ENCODE measurements at regions not wholly inside any gene's neighbourhood (a gene's known extent, or its start where the extent isn't known, plus 50 kb on each side); places are given as distances from the start of the nearest gene placed in this dataset.
"Not testable (repeated sequence)": the region's sequence is repeated elsewhere in the genome, so short reads cannot be mapped to it uniquely, and the experiment has no call there.

DNA sequence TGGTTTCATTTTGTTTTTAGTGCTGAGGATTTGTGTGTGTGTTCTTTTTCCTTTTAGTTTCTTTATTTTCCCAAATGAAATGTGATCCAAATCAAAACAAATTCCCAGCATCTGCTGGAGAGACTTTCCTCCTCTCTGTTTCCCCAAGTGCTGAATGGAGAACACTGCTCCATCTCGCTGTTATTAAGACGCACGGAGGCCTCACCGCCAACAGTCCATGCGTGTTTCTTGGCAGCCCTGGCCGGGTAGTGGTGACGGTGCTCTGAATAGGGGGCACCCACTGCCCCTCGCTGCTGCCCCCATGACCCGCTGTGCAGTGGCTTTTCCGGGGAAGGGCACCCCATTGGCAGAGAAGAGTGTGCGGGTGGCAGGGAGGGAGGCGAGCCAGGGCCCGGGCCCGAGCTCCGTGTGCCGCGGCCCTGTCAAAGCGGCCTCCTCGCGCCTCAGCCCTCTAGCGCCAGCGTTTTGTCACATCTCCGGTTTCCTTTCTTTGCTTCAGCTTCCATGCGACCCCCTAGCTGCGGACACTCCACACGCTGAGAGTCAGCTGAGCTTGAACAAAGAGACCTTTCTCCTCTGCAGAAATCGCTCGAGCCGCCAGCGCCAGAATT, 473.7 kb upstream of the SALL3 start:
- Histone ChIP-seq H3K27ac (ENCODE audit: insufficient read depth, low read length) (no peak overlapping the region), H3K27me3 (ENCODE audit: control insufficient read depth, insufficient read depth, low read length) (no peaks in the 10 kb centered on the region), H2AFZ (ENCODE audit: low read length) (no peak overlapping the region), H3K4me1 (ENCODE audit: control insufficient read depth, extremely low read depth, insufficient read depth, low read length) (no peaks in the 10 kb centered on the region), H3K36me3 (ENCODE audit: control insufficient read depth, insufficient read depth, low read length) (no peaks in the 10 kb centered on the region), H3K4me2 (ENCODE audit: extremely low read depth, insufficient read depth, low read length) (no peak overlapping the region), H3K4me3 (replicated peaks in 1 of 4; ENCODE audit: control extremely low read depth in 1 of 4, insufficient read depth in 1 of 4, low read depth in 3 of 4, low read length in 4 of 4) (no peak overlapping the region), H3K79me2 (ENCODE audit: control insufficient read depth, insufficient read depth, low read length) (no peaks in the 10 kb centered on the region), H3K9ac (ENCODE audit: insufficient read depth, low read length) (no peak overlapping the region), H3K9me3 (ENCODE audit: control insufficient read depth, insufficient read depth, low read depth, low read length) (no peaks in the 10 kb centered on the region), H4K20me1 (ENCODE audit: control insufficient read depth, extremely low read depth, insufficient read depth, low read length) (no peaks in the 10 kb centered on the region)
- DNase-seq (ENCODE audit: low read depth in 2 of 2), result no peak
- no peak for TF ChIP-seq EZH2 (IDR thresholded peaks at IDR 0.05; ENCODE audit: low read length, missing control alignments)
- TF ChIP-seq, protein P1, sequence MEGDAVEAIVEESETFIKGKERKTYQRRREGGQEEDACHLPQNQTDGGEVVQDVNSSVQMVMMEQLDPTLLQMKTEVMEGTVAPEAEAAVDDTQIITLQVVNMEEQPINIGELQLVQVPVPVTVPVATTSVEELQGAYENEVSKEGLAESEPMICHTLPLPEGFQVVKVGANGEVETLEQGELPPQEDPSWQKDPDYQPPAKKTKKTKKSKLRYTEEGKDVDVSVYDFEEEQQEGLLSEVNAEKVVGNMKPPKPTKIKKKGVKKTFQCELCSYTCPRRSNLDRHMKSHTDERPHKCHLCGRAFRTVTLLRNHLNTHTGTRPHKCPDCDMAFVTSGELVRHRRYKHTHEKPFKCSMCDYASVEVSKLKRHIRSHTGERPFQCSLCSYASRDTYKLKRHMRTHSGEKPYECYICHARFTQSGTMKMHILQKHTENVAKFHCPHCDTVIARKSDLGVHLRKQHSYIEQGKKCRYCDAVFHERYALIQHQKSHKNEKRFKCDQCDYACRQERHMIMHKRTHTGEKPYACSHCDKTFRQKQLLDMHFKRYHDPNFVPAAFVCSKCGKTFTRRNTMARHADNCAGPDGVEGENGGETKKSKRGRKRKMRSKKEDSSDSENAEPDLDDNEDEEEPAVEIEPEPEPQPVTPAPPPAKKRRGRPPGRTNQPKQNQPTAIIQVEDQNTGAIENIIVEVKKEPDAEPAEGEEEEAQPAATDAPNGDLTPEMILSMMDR (conservative IDR thresholded peaks at IDR 0.05 in 1 of 2, IDR thresholded peaks at IDR 0.05 in 1 of 2; ENCODE audit: low read depth in 1 of 2, low read length in 2 of 2), result no peak

DNA sequence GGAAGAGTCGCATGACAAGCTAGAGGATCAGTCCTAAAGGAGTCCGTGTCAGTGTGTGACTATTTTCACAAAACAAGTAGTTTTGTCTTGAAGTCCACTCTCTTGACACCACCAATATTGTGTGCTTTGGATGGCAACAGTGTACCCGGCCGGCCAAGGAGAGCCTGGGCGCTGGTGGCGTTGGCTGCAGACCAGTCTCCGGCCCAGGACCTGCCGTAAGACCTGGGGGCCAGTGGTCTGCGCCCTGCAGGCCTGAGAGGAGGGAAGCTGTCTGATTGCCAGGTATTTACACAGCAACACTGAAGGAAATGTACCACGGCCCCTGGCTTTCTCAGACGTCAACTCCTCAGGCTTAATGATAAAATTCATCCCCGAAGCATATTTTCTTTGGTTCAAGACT, 472.4 kb upstream of the SALL3 start:
- H3K27ac ChIP-seq (ENCODE audit: insufficient read depth, low read length), result no peak overlapping the region
- H3K9ac ChIP-seq (ENCODE audit: insufficient read depth, low read length), result no peak overlapping the region
- TF ChIP-seq EZH2 (IDR thresholded peaks at IDR 0.05; ENCODE audit: low read length, missing control alignments), result no peak
- TF ChIP-seq, protein P1 (conservative IDR thresholded peaks at IDR 0.05 in 1 of 2, IDR thresholded peaks at IDR 0.05 in 1 of 2; ENCODE audit: low read depth in 1 of 2, low read length in 2 of 2), result no peak
- no peak for DNase-seq (ENCODE audit: low read depth in 2 of 2)
- H4K20me1 ChIP-seq (ENCODE audit: control insufficient read depth, extremely low read depth, insufficient read depth, low read length), result no peaks in the 10 kb centered on the region
- H3K27me3 ChIP-seq (ENCODE audit: control insufficient read depth, insufficient read depth, low read length), result no peaks in the 10 kb centered on the region
- no peaks in the 10 kb centered on the region for H3K79me2 ChIP-seq (ENCODE audit: control insufficient read depth, insufficient read depth, low read length)
- no peaks in the 10 kb centered on the region for H3K4me1 ChIP-seq (ENCODE audit: control insufficient read depth, extremely low read depth, insufficient read depth, low read length)
- H2AFZ ChIP-seq (ENCODE audit: low read length), result no peak overlapping the region
- H3K4me2 ChIP-seq (ENCODE audit: extremely low read depth, insufficient read depth, low read length), result no peak overlapping the region
- H3K9me3 ChIP-seq (ENCODE audit: control insufficient read depth, insufficient read depth, low read depth, low read length), result no peaks in the 10 kb centered on the region
- no peaks in the 10 kb centered on the region for H3K36me3 ChIP-seq (ENCODE audit: control insufficient read depth, insufficient read depth, low read length)
- H3K4me3 ChIP-seq (replicated peaks in 1 of 4; ENCODE audit: control extremely low read depth in 1 of 4, insufficient read depth in 1 of 4, low read depth in 3 of 4, low read length in 4 of 4), result no peak overlapping the region

GRCh38 chr18:78508228-78508824, 471.3 kb upstream of the SALL3 start:
- not testable (repeated sequence) for H3K27me3 ChIP-seq (ENCODE audit: control insufficient read depth, insufficient read depth, low read length); H4K20me1 ChIP-seq (ENCODE audit: control insufficient read depth, extremely low read depth, insufficient read depth, low read length); H3K4me3 ChIP-seq (replicated peaks in 1 of 4; ENCODE audit: control extremely low read depth in 1 of 4, insufficient read depth in 1 of 4, low read depth in 3 of 4, low read length in 4 of 4); H3K4me1 ChIP-seq (ENCODE audit: control insufficient read depth, extremely low read depth, insufficient read depth, low read length); H3K9me3 ChIP-seq (ENCODE audit: control insufficient read depth, insufficient read depth, low read depth, low read length); H3K36me3 ChIP-seq (ENCODE audit: control insufficient read depth, insufficient read depth, low read length); DNase-seq (ENCODE audit: low read depth in 2 of 2); H2AFZ ChIP-seq (ENCODE audit: low read length); H3K79me2 ChIP-seq (ENCODE audit: control insufficient read depth, insufficient read depth, low read length); H3K9ac ChIP-seq (ENCODE audit: insufficient read depth, low read length); H3K27ac ChIP-seq (ENCODE audit: insufficient read depth, low read length); H3K4me2 ChIP-seq (ENCODE audit: extremely low read depth, insufficient read depth, low read length)

All from fibroblast of lung (primary cell).